Suprapubic skin (tissue), 4 donors: ENCODE measurements at regions not wholly inside any gene's neighbourhood (a gene's known extent, or its start where the extent isn't known, plus 50 kb on each side); places are given as distances from the start of the nearest gene placed in this dataset.

Source experiments
- EP300 ChIP-seq: sonication (generic); formaldehyde crosslinking; IDR thresholded peaks from one replicate; pipeline ENCODE4 v1.6.1; 2017; ENCODE audit warnings: antibody characterized with exemption
- POLR2A ChIP-seq, 2 donors: fragments of 450-650 bp; IDR thresholded peaks; one replicate each; pipeline ENCODE4 v1.6.1; 2017; ENCODE audit warnings: antibody characterized with exemption in 2 of 2, mild to moderate bottlenecking in 2 of 2, moderate library complexity in 2 of 2
- POLR2AphosphoS5 ChIP-seq, 3 donors: sonication (generic); formaldehyde crosslinking; IDR thresholded peaks; one replicate each; pipeline ENCODE4 v1.6.1; 2017; ENCODE audit warnings: antibody characterized with exemption in 3 of 3
- TF ChIP-seq, protein P1 (sequence below), 2 donors: fragments of 200-600 bp in 1 of 2; fragments of 450-650 bp in 1 of 2; sonication (generic) in 1 of 2; IDR thresholded peaks; one replicate each; pipeline ENCODE4 v1.5.1; 2016 to 2019; ENCODE audit warnings: antibody characterized with exemption in 2 of 2, mild to moderate bottlenecking in 1 of 2, moderate library complexity in 1 of 2

DNA sequence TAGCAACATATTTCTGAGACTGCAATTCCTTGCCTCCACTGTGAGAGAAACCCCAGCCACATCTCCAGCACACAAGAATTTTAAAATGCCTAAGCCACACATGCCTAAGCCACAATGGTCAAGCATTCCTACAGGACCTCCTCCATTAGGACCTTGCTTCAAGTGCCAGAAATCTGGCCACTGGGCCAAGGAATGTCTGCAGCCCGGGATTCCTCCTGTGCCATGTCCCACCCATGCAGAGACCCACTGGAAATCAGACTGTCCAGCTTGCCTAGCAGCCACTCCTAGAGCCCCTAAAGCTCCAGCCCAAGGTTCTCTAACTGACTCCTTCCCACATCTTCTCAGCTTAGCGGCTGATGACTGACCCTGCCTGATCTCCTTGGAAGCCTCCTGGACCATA is 117.5 kb downstream of the AHR start:
- TF ChIP-seq, protein P1, sequence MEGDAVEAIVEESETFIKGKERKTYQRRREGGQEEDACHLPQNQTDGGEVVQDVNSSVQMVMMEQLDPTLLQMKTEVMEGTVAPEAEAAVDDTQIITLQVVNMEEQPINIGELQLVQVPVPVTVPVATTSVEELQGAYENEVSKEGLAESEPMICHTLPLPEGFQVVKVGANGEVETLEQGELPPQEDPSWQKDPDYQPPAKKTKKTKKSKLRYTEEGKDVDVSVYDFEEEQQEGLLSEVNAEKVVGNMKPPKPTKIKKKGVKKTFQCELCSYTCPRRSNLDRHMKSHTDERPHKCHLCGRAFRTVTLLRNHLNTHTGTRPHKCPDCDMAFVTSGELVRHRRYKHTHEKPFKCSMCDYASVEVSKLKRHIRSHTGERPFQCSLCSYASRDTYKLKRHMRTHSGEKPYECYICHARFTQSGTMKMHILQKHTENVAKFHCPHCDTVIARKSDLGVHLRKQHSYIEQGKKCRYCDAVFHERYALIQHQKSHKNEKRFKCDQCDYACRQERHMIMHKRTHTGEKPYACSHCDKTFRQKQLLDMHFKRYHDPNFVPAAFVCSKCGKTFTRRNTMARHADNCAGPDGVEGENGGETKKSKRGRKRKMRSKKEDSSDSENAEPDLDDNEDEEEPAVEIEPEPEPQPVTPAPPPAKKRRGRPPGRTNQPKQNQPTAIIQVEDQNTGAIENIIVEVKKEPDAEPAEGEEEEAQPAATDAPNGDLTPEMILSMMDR (IDR thresholded peaks at IDR 0.05), result no peak
- TF ChIP-seq POLR2AphosphoS5 (IDR thresholded peaks at IDR 0.05) (no peak), POLR2A (IDR thresholded peaks at IDR 0.05) (no peak), EP300 (no peak)
